Stimulated activated CD8-positive, alpha-beta memory T cell treated with anti-CD3 and anti-CD28 coated beads, Interleukin-2, amount 100 ng/mL, for 48 hours (primary cell): ENCODE measurements at regions not wholly inside any gene's neighbourhood (a gene's known extent, or its start where the extent isn't known, plus 50 kb on each side); places are given as distances from the start of the nearest gene placed in this dataset.
"Not testable (repeated sequence)": the region's sequence is repeated elsewhere in the genome, so short reads cannot be mapped to it uniquely, and the experiment has no call there.

Source experiments
- DNase-seq, 2 donors: peaks; one replicate each; pipeline ENCODE4 v3.0.0-alpha.2; 2020; ENCODE audit warnings: low read depth in 2 of 2

DNA sequence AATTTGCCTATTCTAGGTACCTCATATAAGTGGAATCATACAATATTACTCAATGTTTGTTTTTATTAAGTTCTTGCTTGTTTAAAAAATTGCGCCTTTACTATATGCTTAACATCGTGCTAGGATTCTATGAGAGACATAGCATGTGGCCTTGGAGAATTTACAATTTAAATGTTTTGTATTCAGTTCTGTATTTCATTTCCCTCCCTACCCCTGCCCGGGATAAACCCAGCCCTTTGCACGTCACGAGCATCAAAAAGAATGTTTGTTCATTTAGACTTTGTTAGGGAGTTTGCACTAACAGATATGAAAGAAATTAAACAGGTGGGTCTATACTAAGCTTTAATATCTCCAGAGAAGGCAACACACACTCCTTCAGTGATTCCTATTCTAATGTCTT, 75.7 kb downstream of the C18orf54 start:
- no peak for DNase-seq

DNA sequence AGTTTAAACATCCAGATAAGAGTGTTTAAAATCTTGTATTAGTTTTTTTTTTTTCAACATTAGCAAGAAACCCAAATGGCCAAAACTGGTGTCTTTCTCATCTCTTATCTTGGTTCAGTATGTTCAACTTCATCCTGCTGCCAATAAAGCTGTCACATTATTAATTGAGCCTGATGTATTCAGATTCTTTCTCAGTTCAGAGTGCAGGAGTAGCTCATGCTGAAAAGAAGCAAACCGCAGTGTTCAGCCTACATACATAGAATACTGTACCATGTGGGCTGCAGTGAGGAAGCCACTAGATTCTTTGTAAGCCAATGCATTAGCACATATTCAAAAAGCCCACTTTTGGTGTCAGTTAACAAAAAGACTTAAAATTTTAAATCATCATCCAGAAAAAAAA, 76.2 kb downstream of the C18orf54 start:
- DNase-seq, result no peak

DNA sequence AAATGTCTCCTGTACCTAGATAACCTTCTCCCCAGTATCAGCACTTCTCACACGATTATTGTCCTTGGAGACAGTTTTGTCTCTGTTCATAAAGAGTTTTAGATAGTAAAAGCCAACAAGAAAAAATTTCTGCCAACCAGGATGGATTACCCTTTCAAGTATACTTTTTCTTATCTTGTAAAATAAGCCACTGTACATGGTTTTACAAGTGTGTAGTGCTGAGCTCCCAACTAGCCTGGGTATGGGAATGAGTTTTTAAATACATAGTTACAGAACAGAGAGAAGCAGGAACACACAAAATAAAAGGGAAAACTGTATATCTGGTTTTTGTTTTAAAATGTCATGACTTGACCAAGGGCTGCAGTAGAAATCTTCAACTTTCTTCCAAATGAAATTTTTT, 76.7 kb downstream of the C18orf54 start:
- no peak for DNase-seq

DNA sequence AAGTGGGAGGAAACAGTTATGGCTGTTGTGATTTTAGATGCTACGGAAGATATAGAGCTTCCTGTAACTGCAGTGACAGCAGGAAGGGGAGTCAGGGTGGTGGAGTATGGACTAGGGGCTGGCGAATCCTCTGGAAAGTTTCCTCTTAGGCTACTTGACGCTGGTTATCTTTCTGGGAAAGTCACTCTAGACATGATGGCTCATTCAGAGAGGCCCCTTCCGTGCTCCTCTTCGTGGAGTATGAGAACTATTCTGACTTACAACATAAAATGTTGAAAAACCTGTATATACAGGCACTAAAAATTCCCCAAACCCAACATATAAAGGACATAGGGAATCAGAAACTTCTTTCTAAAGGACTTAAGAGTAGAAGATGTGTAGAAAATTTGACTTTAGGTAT, 78.8 kb downstream of the C18orf54 start:
- DNase-seq, result no peak

DNA sequence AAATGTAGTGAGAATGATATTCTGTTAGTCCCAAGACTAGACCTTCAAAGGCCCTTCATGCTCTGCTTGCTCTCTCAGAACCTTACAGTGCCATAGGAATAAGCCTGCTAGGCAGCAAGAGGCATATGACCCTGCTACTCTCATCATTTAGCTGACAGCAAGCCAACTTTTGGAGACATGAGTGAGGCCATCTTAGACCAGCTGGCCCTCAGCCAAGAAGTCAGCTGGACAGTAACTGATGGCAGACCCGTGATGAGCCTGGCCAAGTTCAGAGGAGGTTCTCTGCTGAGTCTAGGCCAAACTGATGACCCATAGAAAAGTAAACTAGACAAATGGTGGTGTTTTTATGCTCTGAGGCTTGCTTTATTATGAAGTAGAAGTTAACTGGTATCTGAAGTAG, 82.6 kb downstream of the C18orf54 start:
- DNase-seq, result no peak

DNA sequence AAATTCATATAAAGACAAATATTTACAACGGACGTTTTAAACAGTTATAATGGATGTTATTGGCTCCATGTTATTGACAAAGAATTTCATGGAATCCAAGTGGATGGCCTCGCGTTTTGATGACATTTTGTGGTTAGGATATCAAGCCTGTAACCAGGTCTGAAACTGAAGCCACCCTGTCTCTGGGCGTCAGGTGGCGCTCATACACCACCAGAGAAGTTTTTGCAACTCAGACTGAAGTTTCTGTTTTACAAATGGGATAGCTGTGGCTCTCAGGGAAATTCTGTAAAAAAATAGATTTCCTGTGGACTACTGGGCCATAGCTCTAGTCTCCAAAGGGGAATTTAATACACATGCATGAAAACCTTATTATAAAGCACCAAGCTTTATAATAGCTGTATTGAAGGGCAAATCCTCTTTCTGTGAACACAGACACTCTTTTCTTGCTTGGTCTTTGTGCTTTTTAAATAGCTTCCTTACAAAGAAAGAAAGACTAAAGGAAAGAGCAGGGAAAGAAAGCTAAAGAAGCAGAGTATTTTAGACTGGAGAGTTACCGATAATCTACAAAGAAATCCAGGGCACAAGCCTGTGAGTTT, 86.7 kb downstream of the C18orf54 start:
- peak in 1 of 2 donors; percentile 20 for DNase-seq

DNA sequence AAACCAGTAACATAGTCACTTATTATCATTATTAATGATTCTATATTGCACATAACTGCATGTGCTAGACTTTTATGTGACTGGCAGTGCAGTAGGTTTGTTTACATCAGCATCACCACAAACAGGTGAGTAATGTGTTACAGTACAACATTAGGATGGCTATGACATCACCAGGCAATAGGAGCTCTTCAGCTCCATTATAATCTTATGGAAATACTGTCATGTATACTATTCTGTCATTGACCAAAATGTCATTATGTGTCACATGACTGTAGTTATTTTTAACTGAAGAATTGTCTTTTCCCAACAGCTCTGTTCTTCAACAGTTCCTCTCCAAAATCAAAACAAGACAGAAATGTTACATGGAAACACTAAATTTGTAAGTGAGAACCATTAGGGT, 96.3 kb downstream of the C18orf54 start:
- no peak for DNase-seq

DNA sequence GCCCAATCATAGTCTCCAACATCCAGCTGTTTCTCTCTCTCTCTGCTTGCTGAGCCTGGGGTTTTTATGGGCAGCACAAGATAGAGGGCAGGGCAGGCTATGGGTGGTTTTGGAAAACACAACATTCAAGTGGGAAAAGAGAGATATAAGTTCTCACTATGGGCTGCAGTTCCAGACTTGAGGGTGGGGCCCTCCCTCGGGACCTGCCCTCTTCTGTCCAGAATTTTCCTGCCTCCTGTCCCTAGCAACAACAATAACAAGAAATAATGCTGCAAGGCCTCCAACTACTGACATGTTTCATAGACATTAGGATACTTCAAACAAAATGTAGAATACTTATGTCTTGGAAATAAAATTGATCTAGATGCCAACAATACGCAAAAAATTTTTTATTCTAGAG, 107.8 kb downstream of the C18orf54 start:
- no peak for DNase-seq

DNA sequence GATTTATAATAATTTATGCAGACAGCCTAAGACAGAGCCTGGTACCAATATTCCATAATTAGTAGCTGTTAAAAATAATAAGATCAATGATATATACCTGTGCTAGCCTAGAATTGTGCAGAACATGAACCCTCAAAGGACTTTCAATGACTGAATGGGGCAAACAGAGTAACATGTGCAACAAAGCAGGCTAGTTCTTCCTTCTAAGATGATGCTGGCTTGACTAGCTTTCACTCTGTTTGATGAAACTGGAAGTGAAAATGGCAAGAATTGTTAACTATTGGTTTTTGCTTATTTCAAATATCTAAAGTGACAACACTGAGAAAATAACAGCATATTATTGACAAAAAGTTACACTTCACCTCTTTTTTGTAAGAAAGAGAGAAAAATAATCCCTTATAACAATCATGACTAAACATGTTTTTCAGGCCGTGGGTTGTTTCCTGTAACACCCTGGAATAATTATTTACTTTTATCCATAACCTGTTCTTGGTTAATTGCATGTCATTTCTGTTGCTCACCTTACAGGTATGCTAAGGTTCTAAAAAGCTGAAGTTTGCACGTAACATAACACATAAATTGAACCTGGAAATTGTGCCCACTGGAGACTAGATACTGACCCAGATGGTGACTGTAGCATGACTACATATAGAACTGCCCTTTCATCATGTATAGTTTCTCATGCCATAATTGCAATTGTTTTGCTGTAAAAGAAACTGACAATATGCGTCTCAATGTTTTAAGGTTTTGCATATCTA, 108.7 kb downstream of the C18orf54 start:
- no peak for DNase-seq

DNA sequence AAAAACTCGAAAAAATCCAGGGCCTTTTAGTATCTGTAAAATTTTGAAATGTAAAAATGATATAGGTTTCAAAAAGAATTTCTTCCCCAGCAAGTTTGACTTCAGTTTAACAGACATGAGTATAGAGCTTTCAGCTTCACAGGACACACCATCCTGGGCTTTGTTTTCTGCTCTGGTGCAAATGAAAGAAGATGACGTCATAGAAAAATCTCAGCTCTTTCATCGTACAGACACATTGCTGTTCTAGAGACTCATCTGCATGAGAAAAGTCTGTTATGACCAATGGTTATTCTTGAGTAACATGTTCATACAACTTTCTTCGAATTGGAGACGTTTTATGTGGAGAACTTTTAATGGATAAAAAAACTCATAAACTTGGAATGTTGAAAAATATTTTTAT, 111.7 kb upstream of the DYNAP start:
- DNase-seq, result no peak

DNA sequence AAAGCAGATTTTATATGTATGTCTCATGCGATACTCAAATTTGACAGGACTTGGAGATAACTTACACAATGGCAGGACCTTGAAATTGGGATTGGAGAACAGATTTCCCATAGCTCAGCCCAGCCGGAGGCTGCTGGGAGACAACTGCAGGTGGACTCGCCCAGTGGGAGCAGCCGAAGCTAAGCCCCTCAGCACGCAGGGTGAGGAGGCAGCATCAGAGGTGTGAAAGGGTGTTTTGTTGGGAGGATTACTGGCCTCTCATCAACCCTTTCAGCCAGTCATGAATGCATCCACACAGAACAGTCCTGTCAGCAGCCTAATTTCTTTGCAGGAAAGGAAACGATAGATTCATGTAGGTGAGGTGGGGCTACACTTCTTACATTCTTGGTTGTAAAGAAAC, 110.4 kb upstream of the DYNAP start:
- no peak for DNase-seq

DNA sequence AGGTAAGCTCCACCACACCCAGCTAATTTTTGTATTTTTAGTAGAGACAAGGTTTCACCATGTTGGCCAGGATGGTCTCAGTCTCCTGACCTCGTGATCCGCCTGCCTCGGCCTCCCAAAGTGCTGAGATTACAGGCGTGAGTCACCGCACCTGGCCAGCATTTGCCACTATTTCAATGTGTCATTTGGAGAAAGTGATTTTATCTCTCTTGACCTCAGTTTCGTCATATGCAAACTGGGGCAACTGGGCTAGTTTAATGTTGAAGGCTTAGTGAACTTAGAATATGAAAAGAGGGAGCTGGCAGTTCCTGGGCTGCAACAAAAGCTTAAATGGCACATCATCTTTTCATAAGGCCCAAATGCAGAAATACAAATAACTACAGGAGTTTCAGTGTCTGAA, 88.6 kb upstream of the DYNAP start:
- DNase-seq, result not testable (repeated sequence)

DNA sequence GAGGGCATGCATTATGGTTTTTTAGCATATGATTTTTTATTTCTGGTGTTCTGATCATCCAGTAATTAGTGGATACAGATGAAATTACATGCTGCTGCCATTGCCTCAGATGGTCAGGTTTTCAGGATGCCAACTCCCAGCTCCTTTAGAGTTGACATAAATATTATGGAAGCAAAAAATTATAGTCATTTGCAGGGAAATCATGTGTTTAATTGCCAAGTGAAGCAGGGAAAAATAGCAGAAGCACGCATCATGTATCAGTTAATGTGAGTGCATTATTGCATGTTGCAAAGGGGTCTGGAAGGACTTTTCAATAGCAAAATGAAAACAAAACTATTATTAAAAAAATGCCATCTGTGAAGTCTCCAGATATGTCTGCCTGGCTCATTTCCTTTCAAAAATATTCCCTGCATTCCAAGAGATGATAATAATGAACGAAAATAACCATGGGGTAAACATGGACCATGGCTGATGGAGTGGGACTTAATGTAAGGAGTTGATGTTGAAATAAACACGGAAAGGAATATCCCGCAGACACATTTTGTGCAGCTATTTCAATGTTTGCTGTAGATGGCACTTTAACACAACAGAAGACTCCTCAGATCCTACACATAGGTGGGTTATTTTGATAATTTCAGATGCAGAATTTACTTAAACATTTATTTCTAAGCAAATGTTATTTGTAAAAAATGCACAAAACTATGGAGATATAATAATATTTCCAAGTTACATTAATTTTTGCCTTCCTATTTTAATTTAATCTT, 87.7 kb upstream of the DYNAP start:
- DNase-seq, result no peak

DNA sequence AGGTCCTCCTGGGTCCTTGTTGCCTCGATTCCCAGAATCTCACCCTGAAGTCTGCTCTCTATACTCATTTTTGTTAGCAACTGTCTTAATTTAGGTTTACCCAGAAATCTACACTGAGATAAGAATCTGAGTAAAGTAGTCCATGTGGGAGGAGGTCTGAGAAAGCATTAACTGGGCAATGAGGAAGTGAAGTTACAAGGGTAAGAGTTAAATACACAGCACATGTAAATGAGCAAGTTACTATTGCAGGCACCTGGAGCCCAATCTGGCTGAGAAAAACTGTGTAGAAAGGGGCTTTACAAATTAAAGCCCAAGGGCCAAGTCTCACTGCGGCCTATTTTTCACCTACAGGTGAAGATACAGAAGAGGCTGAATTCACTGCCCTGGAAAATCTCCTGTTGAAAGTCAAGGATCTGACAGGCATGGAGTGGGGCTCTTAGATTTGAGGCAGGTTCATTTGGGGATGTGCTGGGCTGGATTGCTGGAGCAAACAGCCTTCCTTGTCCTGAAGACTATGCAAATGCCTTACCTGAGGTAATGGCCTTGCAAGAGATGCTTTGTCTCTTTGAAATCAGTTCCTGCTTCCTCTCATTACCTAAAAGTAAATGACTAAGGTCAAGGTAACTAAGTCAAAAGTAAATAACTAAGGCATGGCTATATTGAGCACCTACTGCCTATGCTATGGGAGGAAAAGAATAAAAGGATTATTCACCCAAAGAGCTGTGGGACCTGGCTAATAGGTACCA, 84.4 kb upstream of the DYNAP start:
- no peak for DNase-seq

DNA sequence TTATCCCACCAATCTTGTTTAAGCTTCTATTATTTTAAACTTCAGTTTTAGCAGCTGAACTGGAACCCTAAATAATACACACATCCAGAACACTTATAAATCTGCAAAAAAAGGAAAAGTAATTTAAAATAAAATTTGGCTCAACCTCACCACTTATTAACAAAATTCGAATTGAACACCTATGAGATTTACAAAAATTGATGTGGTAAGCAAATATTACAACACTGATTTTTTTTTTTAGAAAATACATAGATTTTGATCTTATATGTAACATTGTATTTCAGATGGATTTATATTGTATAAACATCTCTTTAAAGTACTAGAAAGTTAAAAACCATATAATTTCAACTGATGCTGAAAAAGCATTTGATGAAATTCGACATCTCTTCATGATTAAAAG, 81.3 kb upstream of the DYNAP start:
- no peak for DNase-seq

DNA sequence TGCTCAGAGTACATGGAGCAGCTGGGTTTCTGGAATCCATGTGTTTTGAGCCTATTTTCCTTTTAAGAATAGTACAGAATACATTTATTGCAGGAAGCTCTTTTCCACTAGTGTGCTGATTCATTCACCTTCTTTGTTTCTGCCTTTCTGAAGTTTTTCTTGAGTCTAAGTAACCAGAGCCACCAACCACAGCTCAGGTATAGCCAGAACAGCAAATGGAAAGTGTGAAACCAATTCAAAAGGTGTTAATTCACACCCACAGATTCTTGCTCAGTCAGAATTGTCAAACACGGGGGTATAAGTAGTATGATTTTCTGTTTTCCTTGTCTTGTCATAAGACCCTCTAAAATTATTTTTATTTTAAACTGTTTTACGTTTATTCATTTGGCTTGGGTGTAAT, 75.9 kb upstream of the DYNAP start:
- DNase-seq, result no peak

DNA sequence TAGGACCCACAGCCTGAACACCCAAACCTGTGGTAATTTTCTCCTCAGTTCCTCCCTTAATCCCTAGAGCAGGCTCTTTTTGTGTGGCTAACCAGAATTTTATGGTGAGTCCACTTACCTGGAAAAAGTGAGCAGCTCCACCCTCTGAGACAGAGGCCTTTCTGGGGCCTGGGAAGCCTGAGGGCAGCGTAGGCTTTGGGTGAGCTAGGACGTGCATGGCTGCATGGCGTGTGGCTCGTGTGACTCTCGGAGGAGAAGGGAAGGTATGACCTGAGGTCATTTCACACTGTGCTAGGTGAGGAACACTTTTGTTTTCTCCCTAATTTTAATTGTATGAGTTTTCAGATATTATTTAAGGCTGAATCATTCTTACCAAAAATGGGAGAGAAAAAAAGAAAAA, 73.5 kb upstream of the DYNAP start:
- DNase-seq, result no peak

DNA sequence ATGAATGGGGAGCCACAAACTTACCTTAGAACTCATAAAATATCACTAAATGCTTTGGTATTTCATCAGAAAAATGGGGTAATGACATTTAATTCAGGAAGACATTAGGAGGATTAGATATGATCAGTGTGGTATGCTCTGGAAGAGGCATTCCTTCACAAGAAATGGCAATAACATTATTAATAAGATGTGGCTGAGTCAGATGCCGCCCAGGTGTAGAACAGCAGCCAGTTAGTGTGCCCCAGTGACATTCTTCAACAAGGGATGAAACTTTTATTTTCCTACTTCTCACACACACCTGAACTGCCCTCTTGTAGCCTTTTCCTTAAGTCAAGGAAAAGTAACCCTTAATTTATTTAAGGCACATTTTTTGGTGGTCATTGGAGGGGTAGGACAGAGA, 69.2 kb upstream of the DYNAP start:
- DNase-seq, result no peak

DNA sequence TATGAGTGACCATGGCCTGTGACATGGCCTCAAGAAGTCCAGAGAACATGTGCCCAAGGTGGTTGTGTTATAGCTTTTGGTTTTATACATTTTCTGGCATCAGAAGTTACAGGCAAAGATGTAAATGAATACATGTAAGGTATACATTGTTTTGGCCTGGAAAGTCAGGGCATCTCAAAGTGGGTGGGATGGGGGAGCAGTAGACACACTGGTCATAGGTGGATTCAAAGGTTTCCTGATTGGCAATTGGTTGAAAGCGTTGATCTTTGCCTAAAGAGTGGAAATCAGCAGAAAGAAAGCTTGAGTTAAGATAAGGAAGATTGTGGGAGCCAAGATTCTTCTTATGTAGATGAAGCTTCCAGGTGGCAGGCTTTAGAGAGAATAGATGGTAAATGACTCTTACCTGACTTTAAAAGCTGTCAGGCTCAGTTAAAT, 62.1 kb upstream of the DYNAP start:
- no peak for DNase-seq

DNA sequence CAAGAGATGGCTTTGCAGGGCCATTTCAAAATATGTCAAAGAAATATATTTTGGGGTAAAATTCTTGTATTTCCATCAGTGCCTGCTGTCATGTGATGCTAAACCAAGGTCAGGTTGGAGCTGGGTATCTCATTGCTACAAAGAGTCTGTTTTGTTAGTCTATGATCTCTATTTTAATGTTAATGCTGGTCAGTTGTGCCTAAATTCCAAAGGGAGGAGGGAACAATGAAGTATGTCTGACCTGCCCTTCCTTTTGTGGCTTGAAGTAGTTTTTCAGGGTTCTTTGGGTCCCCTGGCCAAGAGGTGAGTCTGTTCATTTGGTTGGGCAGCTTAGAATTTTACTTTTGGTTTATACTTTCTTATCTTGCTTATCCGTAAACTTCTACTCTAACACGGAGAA, 61.6 kb upstream of the DYNAP start:
- no peak for DNase-seq

DNA sequence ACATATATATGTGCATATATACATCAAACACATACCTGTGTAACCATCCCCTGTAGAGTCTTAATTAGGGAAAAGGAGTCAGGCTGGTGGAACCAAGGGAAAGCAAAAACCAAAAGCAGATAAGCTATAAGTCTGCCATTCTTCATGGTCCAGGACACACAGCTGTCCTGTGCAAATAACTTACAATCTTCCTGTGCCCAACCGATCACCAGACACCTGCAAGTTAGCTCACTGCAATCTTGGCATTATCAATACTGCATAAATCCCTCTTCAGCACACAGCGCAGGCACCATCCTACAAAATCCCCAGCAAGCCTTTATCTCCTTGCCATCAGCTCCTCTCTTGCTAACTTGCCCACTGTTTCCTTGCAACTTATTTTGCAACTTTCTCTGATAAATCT, 60.8 kb upstream of the DYNAP start:
- no peak for DNase-seq

DNA sequence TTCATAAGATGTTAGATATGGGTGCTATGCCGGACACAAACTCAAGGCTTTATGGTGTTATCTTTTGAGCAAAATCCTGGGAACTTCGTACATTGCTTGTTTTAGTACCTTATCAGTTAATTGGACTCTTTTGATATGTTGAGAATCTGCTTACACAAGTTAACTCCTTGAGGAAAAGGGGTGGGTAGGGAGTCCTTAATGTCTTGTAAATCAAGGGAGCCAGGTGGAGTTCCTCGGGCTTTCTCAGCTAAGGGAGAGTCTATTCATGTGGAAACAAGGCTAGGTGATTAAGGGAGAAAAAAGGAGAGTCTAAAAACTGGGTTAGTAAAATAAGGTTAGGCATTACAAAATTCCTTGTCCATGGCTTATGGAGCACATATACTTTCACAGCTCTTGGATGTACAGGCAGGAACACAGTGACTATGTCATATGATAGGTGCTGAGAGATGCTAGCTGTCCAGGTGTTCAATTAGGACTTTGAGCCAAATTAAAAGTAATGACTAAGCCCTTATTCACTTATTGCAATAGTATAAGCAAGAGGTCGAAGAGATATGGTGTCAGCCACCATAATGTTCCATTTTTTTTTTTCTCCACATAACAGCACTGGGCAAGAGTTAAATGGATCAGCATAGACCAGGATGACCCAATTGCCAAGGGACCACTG, 59.5 kb upstream of the DYNAP start:
- DNase-seq, result no peak
